Fibroblast of lung (primary cell): ENCODE measurements at regions not wholly inside any gene's neighbourhood (a gene's known extent, or its start where the extent isn't known, plus 50 kb on each side); places are given as distances from the start of the nearest gene placed in this dataset.

Experiments used
- CTCF ChIP-seq, 2 donors: IDR thresholded peaks in 1 of 2; conservative IDR thresholded peaks in 1 of 2; 1 replicate in 1 of 2; 2 replicates in 1 of 2; pipeline ENCODE4 v1.5.1; 2011 to 2012; ENCODE audit warnings: low read length in 2 of 2, control low read depth in 1 of 2, inconsistent platforms in 1 of 2, low read depth in 1 of 2, mild to moderate bottlenecking in 1 of 2
- EZH2 ChIP-seq: IDR thresholded peaks from 2 replicates; pipeline ENCODE4 v1.5.1; 2012; ENCODE audit warnings: low read length, control low read depth, mild to moderate bottlenecking; ENCODE audit errors: missing control alignments

- TF ChIP-seq CTCF (conservative IDR thresholded peaks at IDR 0.05 in 1 of 2, IDR thresholded peaks at IDR 0.05 in 1 of 2; ENCODE audit: low read depth in 1 of 2, low read length in 2 of 2) = no peak
- TF ChIP-seq EZH2 = no peak
Observed at GRCh38 chr15:20280933-20281463, 260.6 kb downstream of the GOLGA6L6 start.
